ENCODE measurements at regions not wholly inside any gene's neighbourhood (a gene's known extent, or its start where the extent isn't known, plus 50 kb on each side); places are given as distances from the start of the nearest gene placed in this dataset.

- Histone ChIP-seq H3K9ac (no peak overlapping the region), H3F3A (replicated peaks; ENCODE audit: insufficient read depth) (peaks cover 5% of the 10 kb centered on the region), H4K20me1 (ENCODE audit: insufficient read depth) (peaks cover 20% of the 10 kb centered on the region), H3K9me3 (no peaks in the 10 kb centered on the region), H3K36me3 (replicated peaks in 1 of 2; ENCODE audit: control insufficient read depth in 1 of 2, insufficient read depth in 2 of 2, low read length in 1 of 2) (peaks cover 29 to 46% of the 10 kb centered on the region in 2 experiments), H3K27ac (ENCODE audit: low read depth in 2 of 2, low read length in 1 of 2) (no peak overlapping the region), H3K4me2 (no peak overlapping the region; the same call in 1 of the 2 replicates), H2AFZ (ENCODE audit: low read depth) (no peak overlapping the region), H3K4me3 (ENCODE audit: low read depth in 2 of 2, low read length in 1 of 2) (no peak overlapping the region), H3K79me2 (ENCODE audit: insufficient read depth) (peaks cover 38% of the 10 kb centered on the region), H3K9me2 (no peaks in the 10 kb centered on the region), H3K27me3 (ENCODE audit: insufficient read depth) (no peaks in the 10 kb centered on the region), H3K4me1 (ENCODE audit: control insufficient read depth in 1 of 2, insufficient read depth in 2 of 2, low read depth in 1 of 2, low read length in 1 of 2) (peaks cover 7 to 16% of the 10 kb centered on the region in 2 experiments; a peak in 2 of 4 replicates)
- TF ChIP-seq ZBTB33 (IDR thresholded peaks at IDR 0.05; ENCODE audit: borderline replicate concordance, low read depth) (no peak), FOXJ3 (CRISPR knock-in tag; IDR thresholded peaks at IDR 0.05) (no peak), GATA2 (CRISPR knock-in tag; IDR thresholded peaks at IDR 0.05) (no peak), MXI1 (IDR thresholded peaks at IDR 0.05; ENCODE audit: low read depth, low read length) (no peak), ELF1 (IDR thresholded peaks at IDR 0.05) (no peak), REST (IDR thresholded peaks at IDR 0.05; ENCODE audit: low read depth, low read length) (no peak), RFX5 (IDR thresholded peaks at IDR 0.05; ENCODE audit: low read length) (no peak), CTCF (IDR thresholded peaks at IDR 0.05) (no peak), EZH2phosphoT487 (IDR thresholded peaks at IDR 0.05; ENCODE audit: borderline replicate concordance, low read depth) (no peak), SIN3A (IDR thresholded peaks at IDR 0.05; ENCODE audit: borderline replicate concordance, low read depth, low read length) (no peak), POLR2AphosphoS5 (IDR thresholded peaks at IDR 0.05; ENCODE audit: low read depth, low read length) (no peak), PBX3 (IDR thresholded peaks at IDR 0.05) (no peak), IRF3 (IDR thresholded peaks at IDR 0.05; ENCODE audit: low read depth, low read length) (no peak), TAF1 (IDR thresholded peaks at IDR 0.05; ENCODE audit: borderline replicate concordance, low read depth, low read length) (no peak), NRF1 (IDR thresholded peaks at IDR 0.05; ENCODE audit: low read depth, low read length) (no peak), TCF12 (IDR thresholded peaks at IDR 0.05) (no peak), GABPA (IDR thresholded peaks at IDR 0.05; ENCODE audit: low read depth) (no peak), FOSL2 (IDR thresholded peaks at IDR 0.05; ENCODE audit: borderline replicate concordance, low read depth) (no peak)
- ChIA-PET CTCF (interaction anchor here (0.6 to 0.9 kb wide), 3 partner anchors 95 to 120 kb away, joined by 3 to 4 read pairs (median 3); no protein-coding TSS in a partner anchor), POLR2A (no interaction called here)
- DNase-seq: no peak
- 94% methylated on average over 7 of the region's 7 CpGs for WGBS (ENCODE audit: low lambda C conversion rate)
These were observed 124.2 kb upstream of the ZNF746 start for GRCh38 chr7:149621776-149622175.
